Ascending aorta (tissue), 2 donors: ENCODE measurements at regions not wholly inside any gene's neighbourhood (a gene's known extent, or its start where the extent isn't known, plus 50 kb on each side); places are given as distances from the start of the nearest gene placed in this dataset.
"Not testable (repeated sequence)": the region's sequence is repeated elsewhere in the genome, so short reads cannot be mapped to it uniquely, and the experiment has no call there.

ENCODE experiments used
- DNase-seq, 2 donors: peaks; one replicate each; pipeline ENCODE4 v3.0.0-alpha.2; 2019; ENCODE audit warnings: low spot score in 2 of 2
- H3K27ac ChIP-seq, 2 donors: fragments of 200-600 bp; sonication (generic); one replicate each; pipeline ENCODE4 v1.5.1; 2016 to 2017; ENCODE audit warnings: mild to moderate bottlenecking in 1 of 2
- H3K27me3 ChIP-seq: fragments of 200-600 bp; sonication (generic); one replicate; pipeline ENCODE4 v1.5.1; 2017
- H3K36me3 ChIP-seq, 2 donors: fragments of 200-600 bp; sonication (generic); one replicate each; pipeline ENCODE4 v1.5.1; 2016
- H3K4me1 ChIP-seq, 2 donors: fragments of 200-600 bp; sonication (generic); one replicate each; pipeline ENCODE4 v1.5.1; 2016 to 2017; ENCODE audit warnings: mild to moderate bottlenecking in 1 of 2
- H3K4me3 ChIP-seq, 2 donors: fragments of 200-600 bp; sonication (generic); one replicate each; pipeline ENCODE4 v1.5.1; 2016 to 2017; ENCODE audit warnings: mild to moderate bottlenecking in 1 of 2
- H3K9me3 ChIP-seq, 2 donors: fragments of 200-600 bp; sonication (generic); one replicate each; pipeline ENCODE4 v1.5.1; 2016
- CTCF ChIP-seq, 3 experiments: fragments of 200-600 bp in 2 of 3; fragments of 450-650 bp in 1 of 3; sonication (generic) in 2 of 3; IDR thresholded peaks; one replicate each; pipeline ENCODE4 v1.5.1; 2016 to 2019; ENCODE audit warnings: antibody characterized with exemption in 3 of 3, mild to moderate bottlenecking in 1 of 3, moderate library complexity in 1 of 3
- intact Hi-C: fragments of 100-400 bp; cut with DNase I; formaldehyde crosslinking; loops from one replicate; pipeline ENCODE4 v1.15.1; 2023

GRCh38 chr2:16386031-16386430 lies 279.6 kb downstream of the CYRIA start:
- intact Hi-C loops, result no loop called here
- Histone ChIP-seq H3K36me3 (no peaks in the 10 kb centered on the region), H3K27me3 (no peaks in the 10 kb centered on the region), H3K9me3 (no peaks in the 10 kb centered on the region), H3K4me3 (no peak overlapping the region), H3K27ac (no peak overlapping the region), H3K4me1 (no peaks in the 10 kb centered on the region)
- no peak for DNase-seq
- TF ChIP-seq CTCF (IDR thresholded peaks at IDR 0.05), result no peak

GRCh38 chr2:16385341-16385740 lies 280.3 kb downstream of the CYRIA start:
- Histone ChIP-seq H3K27me3 (no peaks in the 10 kb centered on the region), H3K36me3 (no peaks in the 10 kb centered on the region), H3K4me1 (no peaks in the 10 kb centered on the region), H3K27ac (no peak overlapping the region), H3K9me3 (no peaks in the 10 kb centered on the region), H3K4me3 (no peak overlapping the region)
- no peak for TF ChIP-seq CTCF (IDR thresholded peaks at IDR 0.05)
- intact Hi-C loops, result no loop called here
- no peak for DNase-seq

- H3K27ac ChIP-seq, result no peak overlapping the region
- no peaks in the 10 kb centered on the region for H3K36me3 ChIP-seq
- DNase-seq, result no peak
- TF ChIP-seq CTCF (IDR thresholded peaks at IDR 0.05), result no peak
- H3K27me3 ChIP-seq, result no peaks in the 10 kb centered on the region
- H3K4me1 ChIP-seq, result no peaks in the 10 kb centered on the region
- H3K9me3 ChIP-seq, result no peaks in the 10 kb centered on the region
- H3K4me3 ChIP-seq, result no peak overlapping the region
- intact Hi-C loops, result no loop called here
Observed at GRCh38 chr2:16383411-16383810, 282.2 kb downstream of the CYRIA start.

GRCh38 chr2:16382451-16382850 lies 283.2 kb downstream of the CYRIA start:
- intact Hi-C loops, result no loop called here
- Histone ChIP-seq H3K27ac (no peak overlapping the region), H3K4me1 (no peaks in the 10 kb centered on the region), H3K27me3 (no peaks in the 10 kb centered on the region), H3K36me3 (no peaks in the 10 kb centered on the region), H3K9me3 (no peaks in the 10 kb centered on the region), H3K4me3 (no peak overlapping the region)
- no peak for TF ChIP-seq CTCF (IDR thresholded peaks at IDR 0.05)
- no peak for DNase-seq

- intact Hi-C loops, result no loop called here
- DNase-seq, result no peak
- no peak for TF ChIP-seq CTCF (IDR thresholded peaks at IDR 0.05)
- Histone ChIP-seq H3K36me3 (no peaks in the 10 kb centered on the region), H3K27ac (no peak overlapping the region), H3K4me3 (no peak overlapping the region), H3K27me3 (no peaks in the 10 kb centered on the region), H3K9me3 (no peaks in the 10 kb centered on the region), H3K4me1 (no peaks in the 10 kb centered on the region)
Observed at GRCh38 chr2:16381511-16381910, 284.1 kb downstream of the CYRIA start.

GRCh38 chr2:16379901-16380300 lies 285.7 kb downstream of the CYRIA start:
- H3K36me3 ChIP-seq, H3K4me3 ChIP-seq, DNase-seq, H3K27me3 ChIP-seq, H3K27ac ChIP-seq, H3K4me1 ChIP-seq, intact Hi-C loops, H3K9me3 ChIP-seq: not testable (repeated sequence)

GRCh38 chr2:16379061-16379460 lies 286.6 kb downstream of the CYRIA start:
- H3K27ac ChIP-seq, H3K36me3 ChIP-seq, DNase-seq, H3K9me3 ChIP-seq, H3K4me3 ChIP-seq, intact Hi-C loops, H3K27me3 ChIP-seq, H3K4me1 ChIP-seq: not testable (repeated sequence)
